UCSD-AML1 (cell line): ENCODE measurements at regions not wholly inside any gene's neighbourhood (a gene's known extent, or its start where the extent isn't known, plus 50 kb on each side); places are given as distances from the start of the nearest gene placed in this dataset.

Experiments
- DNase-seq: peaks from one replicate; lab custom pipeline; 2025; ENCODE audit not compliant: unreplicated experiment; lab: John Stamatoyannopoulos, UW

- DNase-seq, result no peak
These were observed 60.3 kb downstream of the SEC61B start for GRCh38 chr9:99282406-99282805.

GRCh38 chr9:99285965-99286364 is 63.9 kb downstream of the SEC61B start:
- no peak for DNase-seq

DNA sequence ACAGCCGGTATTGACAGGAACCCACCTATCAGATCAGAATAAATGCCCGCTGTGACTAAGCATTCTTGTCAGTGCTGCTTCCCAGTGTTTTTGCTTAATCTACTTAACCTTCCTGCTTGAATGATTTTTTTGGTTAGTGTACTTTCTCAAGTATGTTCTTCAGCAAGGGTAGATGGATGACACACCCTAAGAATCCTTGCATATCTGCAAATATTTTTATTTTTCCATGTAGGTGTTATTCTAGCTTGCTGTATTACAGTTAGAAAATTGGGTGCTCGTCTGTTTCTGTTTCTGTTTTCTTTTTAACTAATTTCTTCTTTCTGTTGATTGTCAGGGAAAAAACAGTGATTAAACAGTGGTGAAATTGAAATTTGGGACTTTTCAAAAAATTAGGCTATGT is 64.5 kb downstream of the SEC61B start:
- DNase-seq, result no peak

DNA sequence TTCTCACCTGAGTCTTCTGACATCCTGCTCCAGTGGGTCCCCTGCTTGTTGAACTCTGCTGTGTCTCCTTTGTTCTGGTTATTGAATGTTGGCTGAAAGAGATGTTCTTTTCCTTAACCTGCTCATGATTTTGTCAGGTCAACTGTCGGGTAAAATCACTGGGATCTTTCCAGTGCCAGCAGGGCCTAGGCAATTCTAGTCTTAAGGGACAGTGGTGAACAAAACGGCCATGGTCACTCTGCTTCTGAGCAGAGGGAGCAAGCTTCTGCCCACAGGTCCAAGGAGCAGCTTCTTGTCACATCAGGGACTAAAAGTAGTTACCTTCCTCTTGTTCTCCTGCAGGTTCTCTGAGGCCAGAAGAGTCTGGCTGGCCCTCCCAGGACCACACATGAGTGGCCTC is 65.6 kb downstream of the SEC61B start:
- DNase-seq, result no peak

- no peak for DNase-seq
These were observed 66.7 kb downstream of the SEC61B start for GRCh38 chr9:99288830-99289229.

DNA sequence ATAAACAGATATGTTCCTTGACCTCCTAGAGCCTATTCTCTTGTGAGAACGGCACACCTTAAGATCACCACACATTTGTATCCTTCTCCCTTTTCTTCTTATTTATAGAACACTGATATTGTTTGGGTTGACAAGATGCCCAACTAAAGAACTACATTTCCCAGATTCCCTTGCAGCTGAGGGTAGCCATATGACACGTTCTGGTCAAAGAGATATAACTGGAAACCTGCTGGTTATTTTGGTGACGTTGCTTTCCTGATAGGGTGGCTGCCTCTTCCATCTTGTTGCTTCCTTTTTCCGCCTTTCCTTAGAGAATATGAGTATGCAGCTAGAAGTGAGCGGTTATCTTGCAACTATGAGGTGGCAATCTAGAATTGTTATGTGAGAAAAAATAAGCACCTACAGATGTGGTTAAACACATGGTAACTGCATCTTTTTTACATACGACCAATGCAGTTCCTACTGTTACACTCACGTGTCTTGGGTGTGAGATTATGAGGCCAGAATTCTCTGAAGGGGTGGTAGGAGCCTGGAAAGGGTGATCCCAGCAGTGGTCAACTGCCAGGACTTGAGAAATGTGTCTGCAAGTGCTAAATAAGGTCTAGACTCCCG is 72.9 kb downstream of the SEC61B start:
- DNase-seq, result no peak

DNA sequence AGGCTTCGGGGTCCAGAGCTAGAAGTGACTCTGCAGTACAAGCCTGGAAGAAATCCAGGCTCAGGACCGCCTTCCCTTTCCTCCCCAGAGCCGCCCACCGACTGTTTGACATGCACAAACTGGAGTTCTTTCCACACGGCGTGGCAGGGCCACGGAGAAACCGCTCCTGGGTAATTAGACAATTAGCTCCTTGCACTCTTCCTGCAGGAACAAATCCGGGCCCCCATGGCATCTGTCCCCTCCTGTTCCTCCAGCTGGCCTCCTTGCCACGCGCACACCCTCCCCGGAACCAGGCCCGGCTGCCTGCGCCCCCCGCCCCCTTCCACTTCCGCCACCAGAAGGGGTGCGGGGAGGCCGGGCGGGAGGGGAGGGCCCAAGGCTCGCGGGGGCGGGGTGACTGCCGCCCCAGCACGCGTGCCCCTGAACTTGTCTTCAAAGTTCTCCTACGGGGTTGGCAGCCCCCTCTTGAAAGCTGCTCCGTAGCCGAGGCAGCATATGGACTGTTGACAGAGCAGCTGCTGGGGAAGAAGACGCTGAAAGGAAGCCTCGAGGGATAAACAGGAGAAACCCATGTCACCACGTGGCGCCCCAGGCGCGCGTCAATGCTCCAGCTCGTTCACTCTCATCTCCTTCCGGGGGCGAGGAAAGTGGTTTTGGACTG is 74.3 kb downstream of the SEC61B start:
- DNase-seq, result peak; percentile 45

DNA sequence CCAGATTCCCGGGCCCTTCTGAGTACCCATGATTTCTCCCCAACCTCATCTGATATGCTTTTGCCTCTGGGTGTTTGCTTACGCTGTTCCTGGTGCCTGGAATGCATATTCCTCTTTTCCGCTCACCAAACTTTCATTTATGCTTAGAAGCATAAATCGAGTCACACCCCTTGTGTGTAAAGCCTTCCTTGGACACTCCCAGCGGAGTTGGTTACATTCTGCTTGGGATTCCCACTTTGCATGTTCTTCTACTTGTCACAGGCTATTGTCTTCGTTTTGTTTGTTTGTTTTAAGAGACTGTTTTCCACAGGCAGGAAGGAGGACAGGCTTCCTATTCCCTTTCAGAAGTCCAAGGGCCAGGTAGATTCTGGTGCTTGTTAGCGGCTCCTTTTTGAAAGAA is 76.5 kb downstream of the SEC61B start:
- DNase-seq, result no peak

DNA sequence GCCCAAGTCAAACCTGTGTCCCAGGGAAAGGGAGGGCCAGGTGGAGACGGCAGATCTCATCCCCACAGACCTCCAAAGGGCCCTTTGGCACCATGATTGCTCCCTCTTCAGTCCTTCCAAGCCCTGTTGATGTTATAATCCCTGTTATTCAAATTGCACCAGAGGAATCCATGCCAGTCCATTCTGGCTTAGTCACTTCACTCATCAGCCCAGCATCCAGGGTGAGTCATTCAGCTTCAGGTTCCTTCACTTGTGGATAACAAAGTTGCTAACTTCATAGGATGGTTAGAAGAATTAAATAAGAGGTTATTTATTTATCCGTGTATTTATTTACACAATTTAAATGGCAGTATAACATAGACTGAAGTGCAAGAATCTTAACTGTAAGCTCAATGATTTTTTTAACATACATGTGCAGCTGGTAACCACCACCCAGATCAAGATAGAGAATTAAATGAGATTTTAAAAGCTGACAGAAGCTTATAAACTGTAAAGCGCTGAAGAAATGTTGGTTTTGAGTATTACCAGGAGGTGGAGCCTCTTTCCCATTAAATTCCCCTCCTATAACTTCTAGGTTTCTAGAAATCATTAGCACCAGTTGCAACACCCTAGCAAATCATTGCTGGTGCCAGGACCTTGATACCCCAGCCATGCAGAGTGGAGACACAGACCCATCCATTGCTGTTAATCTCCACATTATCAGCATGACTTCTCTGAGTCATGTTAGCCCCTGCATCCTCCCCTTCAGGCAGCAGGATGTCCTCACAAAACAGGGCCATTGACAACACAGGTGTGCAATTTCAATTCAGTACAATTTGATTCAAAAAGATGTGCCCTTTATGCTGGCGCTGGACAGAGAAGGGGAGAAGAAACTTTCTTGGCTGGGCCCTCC is 77.4 kb downstream of the SEC61B start:
- DNase-seq, result no peak

- DNase-seq, result no peak
These were observed 78.0 kb downstream of the SEC61B start for GRCh38 chr9:99300103-99300439.

DNA sequence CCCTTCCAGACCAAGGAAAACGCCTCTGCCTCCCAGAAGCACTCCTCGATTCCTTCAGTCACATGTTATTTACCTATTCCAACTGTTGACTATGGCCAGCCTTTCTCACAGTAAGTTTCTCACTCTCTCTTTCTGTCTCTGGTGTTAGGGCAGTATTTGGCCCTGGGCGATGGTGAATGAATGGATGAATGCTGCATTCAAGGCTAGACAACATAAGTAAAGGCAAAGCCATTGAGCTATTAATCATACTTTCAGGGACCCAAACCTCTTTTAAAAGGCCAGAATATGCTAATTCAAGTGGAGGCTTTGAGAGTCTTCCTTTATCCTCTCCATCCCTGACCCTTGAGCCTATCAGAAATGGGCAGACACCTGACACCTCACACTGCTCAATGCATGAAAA is 78.5 kb downstream of the SEC61B start:
- DNase-seq, result no peak

DNA sequence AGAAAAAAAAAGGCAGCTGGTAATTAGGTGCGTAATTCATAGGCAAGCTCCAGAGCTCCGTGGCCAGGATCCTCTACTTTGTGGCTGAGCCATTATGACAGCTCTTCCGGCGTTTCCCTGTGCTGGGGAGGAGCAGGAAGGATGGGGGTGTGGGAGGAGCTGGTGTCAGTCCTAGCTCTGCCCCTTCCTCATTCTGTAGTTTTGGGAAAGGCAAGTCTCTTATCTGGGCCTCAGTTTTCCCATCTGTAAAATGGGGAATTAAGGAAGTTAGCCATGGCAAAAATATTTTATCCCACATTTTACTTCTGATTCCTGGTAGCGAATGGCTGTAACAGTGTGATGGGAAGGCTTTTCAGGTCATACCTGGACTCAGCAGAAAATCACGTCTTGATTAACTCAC is 81.1 kb downstream of the SEC61B start:
- DNase-seq, result peak; percentile 20

GRCh38 chr9:99305124-99305523 is 83.0 kb downstream of the SEC61B start:
- no peak for DNase-seq

DNA sequence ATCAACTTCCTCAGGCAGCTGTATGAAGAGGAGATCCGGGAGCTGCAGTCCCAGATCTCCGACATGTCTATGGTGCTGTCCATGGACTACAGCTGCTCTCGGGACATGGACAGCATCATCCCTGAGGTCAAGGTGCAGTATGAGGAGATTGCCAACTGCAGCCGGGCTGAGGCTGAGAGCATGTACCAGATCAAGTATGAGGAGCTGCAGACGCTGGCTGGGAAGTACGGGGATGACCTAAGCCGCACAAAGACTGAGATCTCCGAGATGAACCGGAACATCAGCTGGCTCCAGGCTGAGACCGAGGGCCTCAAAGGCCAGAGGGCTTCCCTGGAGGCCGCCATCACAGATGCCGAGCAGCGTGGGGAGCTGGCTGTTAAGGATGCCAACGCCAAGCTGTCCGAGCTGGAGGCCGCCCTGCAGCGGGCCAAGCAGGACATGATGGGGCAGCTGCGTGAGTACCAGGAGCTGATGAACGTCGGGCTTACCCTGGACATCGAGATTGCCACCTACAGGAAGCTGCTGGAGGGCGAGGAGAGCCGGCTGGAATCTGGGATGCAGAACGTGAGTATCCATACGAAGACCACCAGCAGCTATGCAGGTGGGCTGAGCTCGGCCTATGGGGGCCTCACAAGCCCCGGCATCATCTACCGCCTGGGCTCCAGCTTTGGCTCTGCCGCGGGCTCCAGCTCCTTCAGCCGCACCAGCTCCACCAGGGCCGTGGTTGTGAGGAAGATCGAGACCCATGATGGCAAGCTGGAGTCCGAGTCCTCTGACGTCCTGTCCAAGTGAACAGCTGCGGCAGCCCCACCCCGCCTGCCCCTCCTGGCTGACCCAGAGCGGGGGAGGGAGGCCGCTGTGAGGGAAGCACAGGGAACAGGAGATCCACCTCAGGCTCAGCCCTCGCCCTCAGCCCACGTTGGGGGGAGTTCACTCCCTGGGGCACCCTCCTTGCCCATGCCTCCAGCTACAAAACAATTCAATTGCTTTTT is 84.0 kb downstream of the SEC61B start:
- DNase-seq, result no peak

DNA sequence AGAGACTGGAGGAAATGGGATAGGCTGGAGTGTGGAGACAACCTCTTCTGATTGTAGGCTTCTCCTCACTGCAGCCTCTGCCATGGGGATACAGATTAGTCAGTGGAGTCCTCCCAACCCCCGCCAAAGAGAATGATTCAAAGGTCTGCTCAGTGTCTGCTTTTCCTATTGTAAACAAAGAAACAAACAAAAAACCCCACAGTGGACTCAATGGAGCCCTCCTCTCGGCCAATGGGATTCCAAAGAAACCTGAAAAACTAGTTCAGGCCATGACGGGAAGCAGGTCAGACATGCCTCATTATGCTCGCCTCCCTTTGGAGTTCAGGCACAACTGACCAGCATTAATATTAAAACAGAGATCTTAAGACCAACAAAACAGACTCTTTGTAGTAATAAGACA is 85.8 kb downstream of the SEC61B start:
- no peak for DNase-seq

DNA sequence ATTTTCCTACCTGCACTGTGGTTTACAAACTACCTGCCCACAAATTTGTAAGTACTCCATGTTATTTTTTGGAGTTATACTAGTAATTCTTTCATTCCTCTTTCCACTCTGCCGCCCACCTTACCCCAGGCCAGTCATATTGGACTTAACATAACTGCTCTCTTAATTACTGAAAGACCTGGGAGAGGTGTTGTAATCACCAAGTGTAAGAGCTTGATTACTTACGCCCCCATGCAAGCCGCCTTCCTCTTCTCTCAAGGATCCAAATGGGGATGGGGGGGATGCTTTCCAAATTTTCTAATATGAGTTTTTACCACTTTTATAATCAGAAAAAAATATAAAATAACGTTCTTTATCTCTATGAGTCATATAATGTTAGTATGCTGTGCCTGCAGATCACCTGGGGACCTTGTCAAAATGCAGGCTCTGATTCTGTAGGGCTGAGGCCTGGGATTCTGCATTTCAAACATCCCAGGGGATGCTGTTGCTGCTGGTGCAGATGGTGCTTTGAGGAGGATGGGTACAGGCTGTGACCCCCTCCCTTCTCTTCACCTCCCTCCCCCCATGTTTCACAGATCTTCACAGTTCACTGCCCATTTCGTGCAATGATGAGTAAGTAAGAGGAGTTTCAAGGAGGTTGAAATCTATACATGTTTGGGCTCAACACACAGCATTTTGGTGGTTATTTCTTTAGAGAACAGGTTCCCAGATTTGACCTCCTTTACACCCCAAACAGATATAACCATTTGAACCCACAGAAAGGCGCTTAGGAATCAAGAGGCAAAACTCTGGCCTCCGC is 87.3 kb downstream of the SEC61B start:
- DNase-seq, result no peak

DNA sequence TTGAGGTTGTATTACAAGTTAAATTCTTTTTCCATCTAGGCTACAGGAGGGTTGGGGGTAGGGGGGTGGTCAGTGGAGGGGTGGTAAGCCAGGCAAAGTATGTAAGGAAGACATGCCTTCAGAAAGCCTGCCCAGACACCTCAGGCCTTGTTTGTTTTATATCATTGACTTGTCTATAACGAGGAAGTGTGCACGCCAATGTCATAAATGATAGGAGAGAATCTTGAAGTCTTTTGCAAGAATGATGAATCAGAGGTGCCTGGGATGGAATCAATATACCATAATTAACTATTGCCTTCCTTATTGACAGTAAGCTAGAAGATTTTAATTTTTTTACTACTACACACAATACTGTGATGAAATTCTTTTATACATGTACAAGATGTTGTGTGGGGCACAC is 90.7 kb downstream of the SEC61B start:
- DNase-seq, result no peak

DNA sequence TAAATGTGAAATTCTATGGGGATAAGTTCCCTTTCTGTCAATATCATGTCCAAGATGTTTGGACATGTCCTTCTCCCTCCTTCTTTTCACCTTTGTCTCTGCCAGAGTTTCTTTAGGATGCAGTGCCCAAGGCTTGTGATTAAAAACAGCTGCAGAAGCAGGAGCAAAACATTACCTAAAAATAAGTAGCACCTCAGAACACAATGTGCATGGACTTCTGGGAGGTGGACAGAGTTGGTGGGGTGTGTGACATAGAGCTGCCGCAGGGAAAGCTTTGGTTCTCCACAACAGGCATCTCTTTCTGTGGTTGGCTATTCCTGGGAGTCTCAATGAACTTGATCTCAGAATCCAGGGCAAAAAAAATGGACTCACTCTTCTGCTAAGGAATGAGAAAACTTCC is 97.0 kb downstream of the SEC61B start:
- no peak for DNase-seq

DNA sequence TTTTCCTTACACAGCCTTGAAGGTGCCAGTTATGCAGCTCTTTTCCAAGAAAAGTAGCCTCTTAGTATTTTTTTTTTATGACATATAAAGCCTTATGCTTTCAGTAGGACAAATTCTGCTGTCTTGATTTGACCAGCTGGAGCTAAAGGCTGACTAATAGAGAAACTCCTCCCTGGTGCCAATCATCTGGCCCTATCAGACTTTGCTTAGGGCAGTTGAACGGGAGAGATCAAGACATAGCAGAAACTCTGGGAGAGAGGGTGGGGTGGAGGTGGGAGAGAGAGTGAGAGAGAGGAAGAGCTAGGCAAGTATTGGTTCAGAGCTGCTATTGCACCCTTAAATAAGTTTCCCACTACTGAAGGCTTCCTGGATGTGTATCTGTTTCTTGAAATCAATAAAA is 100.2 kb downstream of the SEC61B start:
- no peak for DNase-seq
